K562 (cell line): ENCODE measurements at regions not wholly inside any gene's neighbourhood (a gene's known extent, or its start where the extent isn't known, plus 50 kb on each side); places are given as distances from the start of the nearest gene placed in this dataset.

Source experiments
- ATAC-seq: fragments of 200-7000 bp; cut with Tn5 transposase; 3 replicates; pipeline ENCODE4 v1.9.1; 2020; ENCODE audit warnings: moderate library complexity
- BruUV-seq: library from RNA; stranded (reverse); fragments of 400-500 nt; replicated peaks from 2 replicates; lab custom pipeline; 2021; lab: Mats Ljungman, UMichigan
- CTCF ChIA-PET: fragments of 300-600 bp; formaldehyde crosslinking; extraction: SDS; loops from one replicate; lab custom pipeline; 2021; ENCODE audit warnings: low intra/inter-chr PET ratio; lab: Yijun Ruan, JAX
- POLR2A ChIA-PET: fragments of 300-600, 350-650 bp; sonication (Branson Sonifier 250); formaldehyde crosslinking; extraction: SDS; loops from one replicate; lab custom pipeline; 2021; ENCODE audit warnings: antibody characterized with exemption, inconsistent platforms; lab: Yijun Ruan, JAX
- DNase-seq, 4 experiments: peaks; one replicate each; pipeline versions ENCODE4 v3.0.0 to v3.0.0-alpha.2; 2011 to 2018; ENCODE audit warnings: low spot score in 3 of 4, mixed read lengths in 3 of 4; ENCODE audit errors: extremely low read depth in 1 of 4
- FAIRE-seq: peaks from 2 replicates; lab custom pipeline; 2011; peaks lifted over from hg19 to GRCh38; lab: Jason Lieb, UNC
- H2AFZ ChIP-seq: 2 replicates; pipeline ENCODE4 v1.6.0; 2011; ENCODE audit warnings: low read depth, low read length, control low read depth, inconsistent platforms
- H3K27ac ChIP-seq: fragments of 200-600 bp; 3 replicates; pipeline ENCODE4 v1.8.0; 2011; ENCODE audit warnings: low read depth, mild to moderate bottlenecking, control low read depth, inconsistent platforms, low read length, moderate library complexity, mixed read lengths; ENCODE audit errors: extremely low read depth
- H3K27me3 ChIP-seq, 2 experiments: fragments of 300-600 bp in 1 of 2; 2 replicates in 1 of 2; 3 replicates in 1 of 2; pipeline versions ENCODE4 v1.6.0 to v1.8.0; 2011; ENCODE audit warnings: inconsistent platforms in 2 of 2, low read length in 2 of 2, mild to moderate bottlenecking in 1 of 2, mixed read lengths in 1 of 2, moderate library complexity in 1 of 2; ENCODE audit not compliant: control insufficient read depth in 2 of 2, insufficient read depth in 2 of 2
- H3K36me3 ChIP-seq: fragments of 300-600 bp; 3 replicates; pipeline ENCODE4 v1.8.0; 2011; ENCODE audit warnings: mild to moderate bottlenecking, low read length, inconsistent platforms; ENCODE audit not compliant: control insufficient read depth, insufficient read depth
- H3K4me1 ChIP-seq, 2 experiments: fragments of 200-600 bp in 1 of 2; replicated peaks in 1 of 2; 2 replicates in 1 of 2; 3 replicates in 1 of 2; pipeline versions ENCODE4 v1.5.1 to v1.8.0; 2011; ENCODE audit warnings: inconsistent platforms in 2 of 2, low read length in 2 of 2, mild to moderate bottlenecking in 1 of 2, mixed read lengths in 1 of 2, moderate library complexity in 1 of 2; ENCODE audit not compliant: control insufficient read depth in 2 of 2, insufficient read depth in 2 of 2
- H3K4me2 ChIP-seq: 2 replicates; pipeline ENCODE4 v1.6.1; 2011; ENCODE audit warnings: low read length, control low read depth, inconsistent platforms, mixed read lengths; ENCODE audit not compliant: insufficient read depth
- H3K4me3 ChIP-seq: fragments of 200-600 bp; sonication (generic), shearing (Covaris generic); 2 replicates; pipeline ENCODE4 v1.5.1; 2016; ENCODE audit warnings: control low read depth, inconsistent platforms
- H3K79me2 ChIP-seq: fragments of 200-600 bp; 3 replicates; pipeline ENCODE4 v1.8.0; 2011; ENCODE audit warnings: low read length, inconsistent platforms; ENCODE audit not compliant: control insufficient read depth, insufficient read depth
- H3K9ac ChIP-seq, 2 experiments: 2 replicates each; pipeline versions ENCODE4 v1.6.0 to v1.6.1; 2011; ENCODE audit warnings: low read depth in 2 of 2, low read length in 2 of 2, control low read depth in 1 of 2, inconsistent platforms in 1 of 2, mild to moderate bottlenecking in 1 of 2, mixed read lengths in 1 of 2; ENCODE audit not compliant: insufficient read depth in 1 of 2
- H3K9me1 ChIP-seq: one replicate; pipeline ENCODE4 v1.6.0; 2011; ENCODE audit warnings: inconsistent platforms, mild to moderate bottlenecking, low read length, moderate library complexity; ENCODE audit not compliant: control insufficient read depth, insufficient read depth
- H3K9me3 ChIP-seq: replicated peaks from 2 replicates; pipeline ENCODE4 v1.5.1; 2011; ENCODE audit warnings: low read depth, low read length, inconsistent platforms; ENCODE audit not compliant: control insufficient read depth, insufficient read depth
- H4K20me1 ChIP-seq: replicated peaks from 2 replicates; pipeline ENCODE4 v1.6.1; 2011; ENCODE audit warnings: low read length, inconsistent platforms, mixed read lengths; ENCODE audit not compliant: control insufficient read depth, insufficient read depth
- L3MBTL2 ChIP-seq: fragments of 450-650 bp; IDR thresholded peaks from 2 replicates; pipeline ENCODE4 v1.6.1; 2016; ENCODE audit warnings: mild to moderate bottlenecking, moderate library complexity
- MEIS2 ChIP-seq: fragments of 450-650 bp; IDR thresholded peaks from 2 replicates; pipeline ENCODE4 v1.6.1; 2014; ENCODE audit warnings: mild to moderate bottlenecking; ENCODE audit not compliant: partially characterized antibody
- RB1 ChIP-seq: fragments of 450-650 bp; IDR thresholded peaks from 2 replicates; pipeline ENCODE4 v1.6.1; 2017; ENCODE audit warnings: low read depth, mild to moderate bottlenecking
- SAFB2 ChIP-seq: fragments of 200-400 bp; formaldehyde crosslinking; IDR thresholded peaks from 2 replicates; pipeline ENCODE4 v1.6.1; 2018; ENCODE audit warnings: borderline replicate concordance, low read length, low read depth, moderate library complexity; ENCODE audit not compliant: severe bottlenecking
- SREBF1 ChIP-seq: fragments of 150-350 bp; IDR thresholded peaks from 2 replicates; pipeline ENCODE4 v1.6.1; 2014; ENCODE audit warnings: antibody characterized with exemption, low read depth, low read length, borderline replicate concordance
- ZNF324 ChIP-seq: fragments of 250-450 bp; sonication (Bioruptor Pico); IDR thresholded peaks from 2 replicates; pipeline ENCODE4 v1.4.0; 2020; ENCODE audit warnings: mild to moderate bottlenecking
- ZNF609 ChIP-seq: sonication (generic); formaldehyde crosslinking; IDR thresholded peaks from 2 replicates; pipeline ENCODE4 v1.8.1; 2023; ENCODE audit warnings: missing genetic modification reagents, mild to moderate bottlenecking, borderline replicate concordance
- WGBS: fragments of 100-300 bp; shearing (Covaris generic); methylation state at CpG from one replicate; pipeline ENCODE4 v1.1.6; 2016; ENCODE audit warnings: low coverage, mixed read lengths; ENCODE audit not compliant: insufficient coverage; ENCODE audit errors: missing lambda C conversion rate; 5-methylcytosine and 5-hydroxymethylcytosine counted together
- in situ Hi-C: fragments of 300-500 bp; cut with MboI; formaldehyde crosslinking; loops from 4 replicates; pipeline ENCODE4 v1.15.0; 2018; ENCODE audit warnings: inconsistent platforms, mixed read lengths
- intact Hi-C: fragments of 100-400 bp; cut with micrococcal nuclease; formaldehyde crosslinking; loops from 2 replicates; pipeline ENCODE4 v1.14.2; 2022
- TF ChIP-seq, protein P1 (sequence below): sonication (generic); formaldehyde crosslinking; IDR thresholded peaks from 2 replicates; pipeline ENCODE4 v1.9.0; 2022; ENCODE audit warnings: mild to moderate bottlenecking, missing genetic modification reagents

DNA sequence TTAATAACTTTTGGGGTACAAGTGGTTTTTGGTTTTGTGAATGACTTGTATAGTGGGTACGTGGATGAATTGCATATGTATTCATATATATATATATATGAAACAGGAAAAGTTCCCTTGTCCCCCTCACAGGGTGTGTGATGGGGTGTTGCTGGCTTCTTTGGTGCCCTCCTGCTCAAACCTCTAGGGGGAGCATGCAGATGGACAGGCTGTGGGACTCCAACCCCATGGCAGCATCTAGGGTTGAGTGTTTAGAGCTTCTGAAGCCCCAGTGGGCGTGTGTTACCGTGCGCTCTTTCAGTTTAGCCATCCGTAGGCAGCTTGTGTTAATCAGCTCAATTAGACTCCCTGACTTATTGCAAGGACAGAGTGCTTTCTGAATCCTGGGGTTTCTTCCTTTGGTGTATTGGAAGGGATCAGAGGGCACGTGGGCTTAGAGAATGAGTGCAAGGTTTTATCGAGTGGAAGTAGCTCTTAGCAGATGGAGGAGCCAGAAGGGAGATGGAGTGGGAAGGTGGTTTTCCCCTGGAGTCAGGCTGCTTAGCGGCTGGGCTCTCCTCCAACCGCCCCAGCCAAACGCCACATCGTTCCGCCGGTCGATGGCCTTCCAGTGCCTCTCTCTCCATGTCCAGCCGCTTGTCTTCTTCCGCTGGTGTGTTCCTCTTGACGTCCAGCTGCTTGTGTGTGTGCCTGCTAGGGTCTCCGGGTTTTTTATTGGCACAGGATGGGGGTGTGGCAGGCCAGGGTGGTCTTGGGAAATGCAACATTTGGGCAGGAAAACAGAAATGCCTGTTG lies 674.4 kb upstream of the LCORL start:
- Histone ChIP-seq H3K4me3 (no peak overlapping the region), H4K20me1 (no peaks in the 10 kb centered on the region), H3K9ac (no peak overlapping the region), H3K4me1 (no peaks in the 10 kb centered on the region), H3K4me2 (no peak overlapping the region), H2AFZ (no peak overlapping the region), H3K9me1 (no peaks in the 10 kb centered on the region), H3K9me3 (no peaks in the 10 kb centered on the region), H3K27ac (no peak overlapping the region), H3K27me3 (no peaks in the 10 kb centered on the region), H3K36me3 (no peaks in the 10 kb centered on the region), H3K79me2 (no peaks in the 10 kb centered on the region)
- WGBS, result under 1% methylated on average over 18 of the region's 18 CpGs
- intact Hi-C loops, result no loop called here
- in situ Hi-C loops, result loop anchor here (25.0 kb wide), 1 partner anchor 1991 kb away; no protein-coding TSS in a partner anchor
- ATAC-seq (no peak), DNase-seq (peak in 1 of 4 experiments; percentile 1), FAIRE-seq (no peak)
- BruUV-seq, result no TSS peak
- CTCF ChIA-PET, result no interaction called here
- POLR2A ChIA-PET, result no interaction called here
- TF ChIP-seq ZNF609 (CRISPR knock-in tag) (no peak), ZNF324 (CRISPR knock-in tag) (no peak), MEIS2 (no peak), RB1 (no peak), SAFB2 (no peak), SREBF1 (no peak), L3MBTL2 (no peak)
- TF ChIP-seq, protein P1, sequence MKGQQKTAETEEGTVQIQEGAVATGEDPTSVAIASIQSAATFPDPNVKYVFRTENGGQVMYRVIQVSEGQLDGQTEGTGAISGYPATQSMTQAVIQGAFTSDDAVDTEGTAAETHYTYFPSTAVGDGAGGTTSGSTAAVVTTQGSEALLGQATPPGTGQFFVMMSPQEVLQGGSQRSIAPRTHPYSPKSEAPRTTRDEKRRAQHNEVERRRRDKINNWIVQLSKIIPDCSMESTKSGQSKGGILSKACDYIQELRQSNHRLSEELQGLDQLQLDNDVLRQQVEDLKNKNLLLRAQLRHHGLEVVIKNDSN (CRISPR knock-in tag), result no peak
